SU-DHL-6 (cell line): ENCODE measurements at regions not wholly inside any gene's neighbourhood (a gene's known extent, or its start where the extent isn't known, plus 50 kb on each side); places are given as distances from the start of the nearest gene placed in this dataset.
"Not testable (repeated sequence)": the region's sequence is repeated elsewhere in the genome, so short reads cannot be mapped to it uniquely, and the experiment has no call there.

Source experiments
- EZH2phosphoT487 ChIP-seq: fragments of 200-600 bp; sonication (generic), shearing (Covaris generic); conservative IDR thresholded peaks from 2 replicates; pipeline ENCODE4 v1.6.1; 2018; ENCODE audit warnings: mild to moderate bottlenecking, antibody characterized with exemption, low read length, moderate library complexity, mixed read lengths
- TF ChIP-seq, protein P1 (sequence below): fragments of 200-600 bp; sonication (generic); IDR thresholded peaks from one replicate; pipeline ENCODE4 v1.5.1; 2017; ENCODE audit warnings: antibody characterized with exemption, mild to moderate bottlenecking, low read length, moderate library complexity; ENCODE audit not compliant: insufficient read depth, poor library complexity, severe bottlenecking

GRCh38 chr2:89213151-89213550 is 521.7 kb downstream of the RPIA start:
- TF ChIP-seq, protein P1, sequence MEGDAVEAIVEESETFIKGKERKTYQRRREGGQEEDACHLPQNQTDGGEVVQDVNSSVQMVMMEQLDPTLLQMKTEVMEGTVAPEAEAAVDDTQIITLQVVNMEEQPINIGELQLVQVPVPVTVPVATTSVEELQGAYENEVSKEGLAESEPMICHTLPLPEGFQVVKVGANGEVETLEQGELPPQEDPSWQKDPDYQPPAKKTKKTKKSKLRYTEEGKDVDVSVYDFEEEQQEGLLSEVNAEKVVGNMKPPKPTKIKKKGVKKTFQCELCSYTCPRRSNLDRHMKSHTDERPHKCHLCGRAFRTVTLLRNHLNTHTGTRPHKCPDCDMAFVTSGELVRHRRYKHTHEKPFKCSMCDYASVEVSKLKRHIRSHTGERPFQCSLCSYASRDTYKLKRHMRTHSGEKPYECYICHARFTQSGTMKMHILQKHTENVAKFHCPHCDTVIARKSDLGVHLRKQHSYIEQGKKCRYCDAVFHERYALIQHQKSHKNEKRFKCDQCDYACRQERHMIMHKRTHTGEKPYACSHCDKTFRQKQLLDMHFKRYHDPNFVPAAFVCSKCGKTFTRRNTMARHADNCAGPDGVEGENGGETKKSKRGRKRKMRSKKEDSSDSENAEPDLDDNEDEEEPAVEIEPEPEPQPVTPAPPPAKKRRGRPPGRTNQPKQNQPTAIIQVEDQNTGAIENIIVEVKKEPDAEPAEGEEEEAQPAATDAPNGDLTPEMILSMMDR, result not testable (repeated sequence)
- TF ChIP-seq EZH2phosphoT487, result not testable (repeated sequence)
